OCI-LY1 (cell line): ENCODE measurements at regions not wholly inside any gene's neighbourhood (a gene's known extent, or its start where the extent isn't known, plus 50 kb on each side); places are given as distances from the start of the nearest gene placed in this dataset.

Experiments used
- EZH2 ChIP-seq: fragments of 200-600 bp; sonication (generic), shearing (Covaris generic); IDR thresholded peaks from 2 replicates; pipeline ENCODE4 v1.8.0; 2017; ENCODE audit warnings: borderline replicate concordance, mixed run types, mild to moderate bottlenecking, antibody characterized with exemption, low read length, moderate library complexity, mixed read lengths
- TF ChIP-seq, protein P1 (sequence below): fragments of 200-600 bp; sonication (generic), shearing (Covaris generic); IDR thresholded peaks from 2 replicates; pipeline ENCODE4 v1.5.1; 2017; ENCODE audit warnings: mild to moderate bottlenecking, antibody characterized with exemption, low read length, moderate library complexity, mixed read lengths

- TF ChIP-seq, protein P1, sequence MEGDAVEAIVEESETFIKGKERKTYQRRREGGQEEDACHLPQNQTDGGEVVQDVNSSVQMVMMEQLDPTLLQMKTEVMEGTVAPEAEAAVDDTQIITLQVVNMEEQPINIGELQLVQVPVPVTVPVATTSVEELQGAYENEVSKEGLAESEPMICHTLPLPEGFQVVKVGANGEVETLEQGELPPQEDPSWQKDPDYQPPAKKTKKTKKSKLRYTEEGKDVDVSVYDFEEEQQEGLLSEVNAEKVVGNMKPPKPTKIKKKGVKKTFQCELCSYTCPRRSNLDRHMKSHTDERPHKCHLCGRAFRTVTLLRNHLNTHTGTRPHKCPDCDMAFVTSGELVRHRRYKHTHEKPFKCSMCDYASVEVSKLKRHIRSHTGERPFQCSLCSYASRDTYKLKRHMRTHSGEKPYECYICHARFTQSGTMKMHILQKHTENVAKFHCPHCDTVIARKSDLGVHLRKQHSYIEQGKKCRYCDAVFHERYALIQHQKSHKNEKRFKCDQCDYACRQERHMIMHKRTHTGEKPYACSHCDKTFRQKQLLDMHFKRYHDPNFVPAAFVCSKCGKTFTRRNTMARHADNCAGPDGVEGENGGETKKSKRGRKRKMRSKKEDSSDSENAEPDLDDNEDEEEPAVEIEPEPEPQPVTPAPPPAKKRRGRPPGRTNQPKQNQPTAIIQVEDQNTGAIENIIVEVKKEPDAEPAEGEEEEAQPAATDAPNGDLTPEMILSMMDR, result no peak
- no peak for TF ChIP-seq EZH2
Measured at GRCh38 chr14:35973770-35974169, 147.6 kb downstream of the BRMS1L start.
